GM12873 (cell line): ENCODE measurements at regions not wholly inside any gene's neighbourhood (a gene's known extent, or its start where the extent isn't known, plus 50 kb on each side); places are given as distances from the start of the nearest gene placed in this dataset.

ENCODE experiments used
- TF ChIP-seq, protein P1 (sequence below): IDR thresholded peaks from 2 replicates; pipeline ENCODE4 v1.5.1; 2012; ENCODE audit warnings: low read depth, mild to moderate bottlenecking, moderate library complexity, low read length, control low read depth; ENCODE audit not compliant: insufficient read depth; ENCODE audit errors: missing control alignments

DNA sequence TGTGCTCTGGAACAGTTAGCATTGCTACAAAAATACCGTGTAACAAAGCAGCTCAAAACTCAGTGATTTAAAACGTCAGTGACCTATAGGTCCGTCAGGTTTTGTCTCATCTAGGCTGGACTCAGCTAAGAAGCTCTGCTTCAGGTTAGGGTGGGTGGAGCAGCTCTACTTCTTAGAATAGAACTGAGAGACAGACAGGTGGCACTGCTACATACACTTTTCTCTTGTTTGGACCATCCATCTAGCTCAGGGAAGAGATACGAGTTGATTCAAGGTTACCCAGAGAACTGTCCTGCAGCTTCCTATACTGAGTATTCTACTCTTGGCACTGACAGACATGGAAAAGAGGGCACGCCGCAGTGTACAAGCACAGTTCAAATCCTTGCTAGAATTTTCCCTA is 456.1 kb downstream of the IGSF11 start:
- TF ChIP-seq, protein P1, sequence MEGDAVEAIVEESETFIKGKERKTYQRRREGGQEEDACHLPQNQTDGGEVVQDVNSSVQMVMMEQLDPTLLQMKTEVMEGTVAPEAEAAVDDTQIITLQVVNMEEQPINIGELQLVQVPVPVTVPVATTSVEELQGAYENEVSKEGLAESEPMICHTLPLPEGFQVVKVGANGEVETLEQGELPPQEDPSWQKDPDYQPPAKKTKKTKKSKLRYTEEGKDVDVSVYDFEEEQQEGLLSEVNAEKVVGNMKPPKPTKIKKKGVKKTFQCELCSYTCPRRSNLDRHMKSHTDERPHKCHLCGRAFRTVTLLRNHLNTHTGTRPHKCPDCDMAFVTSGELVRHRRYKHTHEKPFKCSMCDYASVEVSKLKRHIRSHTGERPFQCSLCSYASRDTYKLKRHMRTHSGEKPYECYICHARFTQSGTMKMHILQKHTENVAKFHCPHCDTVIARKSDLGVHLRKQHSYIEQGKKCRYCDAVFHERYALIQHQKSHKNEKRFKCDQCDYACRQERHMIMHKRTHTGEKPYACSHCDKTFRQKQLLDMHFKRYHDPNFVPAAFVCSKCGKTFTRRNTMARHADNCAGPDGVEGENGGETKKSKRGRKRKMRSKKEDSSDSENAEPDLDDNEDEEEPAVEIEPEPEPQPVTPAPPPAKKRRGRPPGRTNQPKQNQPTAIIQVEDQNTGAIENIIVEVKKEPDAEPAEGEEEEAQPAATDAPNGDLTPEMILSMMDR: no peak

- TF ChIP-seq, protein P1: no peak
Observed at GRCh38 chr3:118587037-118587741, 447.5 kb downstream of the IGSF11 start.

GRCh38 chr3:118587847-118588246 is 446.8 kb downstream of the IGSF11 start:
- TF ChIP-seq, protein P1: no peak

- TF ChIP-seq, protein P1: no peak
Observed at GRCh38 chr3:118593277-118593670, 441.4 kb downstream of the IGSF11 start.

DNA sequence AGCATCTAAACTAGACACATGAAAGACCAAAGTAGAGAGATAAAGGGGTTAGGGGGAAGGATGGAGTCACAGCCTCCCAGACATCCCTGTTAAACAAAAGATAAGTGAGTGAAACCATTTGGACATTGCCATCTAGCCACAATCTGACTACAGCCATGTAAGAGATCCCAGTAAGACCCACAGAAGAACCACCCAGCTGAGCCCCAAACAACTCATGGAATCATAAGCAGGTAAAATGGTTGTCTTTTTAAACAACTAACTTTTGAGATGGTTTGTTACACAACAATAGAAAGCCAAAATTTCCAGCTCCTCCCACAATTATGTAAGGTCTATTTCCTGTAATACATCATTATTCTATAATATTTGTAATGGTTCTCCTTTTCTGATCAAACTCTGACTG is 437.5 kb downstream of the IGSF11 start:
- TF ChIP-seq, protein P1: no peak

- TF ChIP-seq, protein P1: no peak
Observed at GRCh38 chr3:118607915-118608820, 426.5 kb downstream of the IGSF11 start.
